ENCODE measurements at regions not wholly inside any gene's neighbourhood (a gene's known extent, or its start where the extent isn't known, plus 50 kb on each side); places are given as distances from the start of the nearest gene placed in this dataset.

DNA sequence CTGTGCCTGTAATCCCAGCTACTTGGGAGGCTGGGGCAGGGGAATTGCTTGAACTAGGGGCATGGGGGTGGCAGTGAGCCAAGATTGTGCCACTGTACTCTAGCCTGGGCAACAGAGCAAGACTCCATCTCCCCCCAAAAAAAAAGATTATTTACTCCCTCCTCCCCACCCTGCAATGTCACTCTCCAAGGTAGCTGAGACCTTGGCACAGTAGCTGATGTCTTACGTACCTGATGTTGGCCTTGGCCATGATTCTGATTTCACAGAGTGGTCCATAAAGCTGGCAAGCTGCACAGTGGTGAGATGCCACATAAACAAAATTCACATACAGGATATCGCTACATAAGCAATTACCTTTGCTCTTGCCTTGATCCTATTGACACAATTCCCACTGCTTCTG lies 108.5 kb downstream of the CAVIN4 start:
- TF ChIP-seq, protein P1, sequence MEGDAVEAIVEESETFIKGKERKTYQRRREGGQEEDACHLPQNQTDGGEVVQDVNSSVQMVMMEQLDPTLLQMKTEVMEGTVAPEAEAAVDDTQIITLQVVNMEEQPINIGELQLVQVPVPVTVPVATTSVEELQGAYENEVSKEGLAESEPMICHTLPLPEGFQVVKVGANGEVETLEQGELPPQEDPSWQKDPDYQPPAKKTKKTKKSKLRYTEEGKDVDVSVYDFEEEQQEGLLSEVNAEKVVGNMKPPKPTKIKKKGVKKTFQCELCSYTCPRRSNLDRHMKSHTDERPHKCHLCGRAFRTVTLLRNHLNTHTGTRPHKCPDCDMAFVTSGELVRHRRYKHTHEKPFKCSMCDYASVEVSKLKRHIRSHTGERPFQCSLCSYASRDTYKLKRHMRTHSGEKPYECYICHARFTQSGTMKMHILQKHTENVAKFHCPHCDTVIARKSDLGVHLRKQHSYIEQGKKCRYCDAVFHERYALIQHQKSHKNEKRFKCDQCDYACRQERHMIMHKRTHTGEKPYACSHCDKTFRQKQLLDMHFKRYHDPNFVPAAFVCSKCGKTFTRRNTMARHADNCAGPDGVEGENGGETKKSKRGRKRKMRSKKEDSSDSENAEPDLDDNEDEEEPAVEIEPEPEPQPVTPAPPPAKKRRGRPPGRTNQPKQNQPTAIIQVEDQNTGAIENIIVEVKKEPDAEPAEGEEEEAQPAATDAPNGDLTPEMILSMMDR (IDR thresholded peaks at IDR 0.05) = no peak
- ATAC-seq (no peak), DNase-seq (no peak)
- Histone ChIP-seq H3K4me3 (no peak overlapping the region), H3K4me1 (no peaks in the 10 kb centered on the region), H3K27ac (no peak overlapping the region), H3K27me3 (no peaks in the 10 kb centered on the region), H3K36me3 (no peaks in the 10 kb centered on the region), H3K9me3 (no peaks in the 10 kb centered on the region)
- intact Hi-C loops (cut with DNase I) = no loop called here

DNA sequence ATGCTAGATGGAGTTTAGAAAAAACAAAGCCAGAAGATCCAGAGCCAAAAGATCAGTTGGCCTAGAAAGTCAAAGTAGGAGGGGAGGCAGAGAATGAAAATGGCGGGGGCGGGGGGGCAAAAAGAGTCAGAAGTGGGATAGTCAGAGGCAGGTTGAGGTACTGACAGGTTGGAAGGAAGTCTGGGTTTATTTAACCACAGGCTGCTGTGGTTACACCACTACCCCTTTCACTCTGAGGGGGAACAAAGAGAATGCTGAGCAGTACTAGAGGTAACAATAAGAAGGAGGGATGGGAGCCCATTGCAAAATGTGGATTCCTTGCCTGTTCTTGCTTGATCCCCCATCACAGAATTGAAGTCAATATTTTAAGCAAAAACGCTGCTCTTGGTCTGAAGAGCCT lies 111.8 kb downstream of the CAVIN4 start:
- Histone ChIP-seq H3K4me3 (no peak overlapping the region), H3K4me1 (no peaks in the 10 kb centered on the region), H3K27me3 (no peaks in the 10 kb centered on the region), H3K36me3 (no peaks in the 10 kb centered on the region), H3K27ac (no peak overlapping the region), H3K9me3 (no peaks in the 10 kb centered on the region)
- ATAC-seq (no peak), DNase-seq (no peak)
- TF ChIP-seq, protein P1 (IDR thresholded peaks at IDR 0.05) = no peak
- intact Hi-C loops (cut with DNase I) = no loop called here

DNA sequence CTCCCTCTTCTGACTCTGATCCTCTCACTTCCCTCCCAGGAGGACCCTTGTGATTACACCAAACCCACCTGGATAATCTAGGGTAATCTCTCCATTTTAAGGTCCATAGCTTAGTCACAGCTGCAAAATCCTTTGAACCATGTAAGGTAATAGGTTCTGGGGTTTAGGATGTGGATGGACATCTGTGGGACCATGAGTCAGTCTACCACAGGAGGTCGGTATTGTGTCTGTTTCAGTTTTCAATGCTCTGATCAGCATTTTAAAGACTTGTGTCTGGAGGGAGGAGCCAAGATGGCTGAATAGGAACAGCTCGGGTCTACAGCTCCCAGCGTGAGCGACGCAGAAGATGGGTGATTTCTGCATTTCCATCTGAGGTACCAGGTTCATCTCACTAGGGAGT lies 112.6 kb downstream of the CAVIN4 start:
- ATAC-seq = no peak
- TF ChIP-seq, protein P1 (IDR thresholded peaks at IDR 0.05) = no peak
- DNase-seq = no peak
- no peaks in the 10 kb centered on the region for H3K27me3 ChIP-seq
- no peaks in the 10 kb centered on the region for H3K36me3 ChIP-seq
- no peak overlapping the region for H3K4me3 ChIP-seq
- H3K9me3 ChIP-seq = no peaks in the 10 kb centered on the region
- intact Hi-C loops (cut with DNase I) = no loop called here
- no peak overlapping the region for H3K27ac ChIP-seq
- no peaks in the 10 kb centered on the region for H3K4me1 ChIP-seq

DNA sequence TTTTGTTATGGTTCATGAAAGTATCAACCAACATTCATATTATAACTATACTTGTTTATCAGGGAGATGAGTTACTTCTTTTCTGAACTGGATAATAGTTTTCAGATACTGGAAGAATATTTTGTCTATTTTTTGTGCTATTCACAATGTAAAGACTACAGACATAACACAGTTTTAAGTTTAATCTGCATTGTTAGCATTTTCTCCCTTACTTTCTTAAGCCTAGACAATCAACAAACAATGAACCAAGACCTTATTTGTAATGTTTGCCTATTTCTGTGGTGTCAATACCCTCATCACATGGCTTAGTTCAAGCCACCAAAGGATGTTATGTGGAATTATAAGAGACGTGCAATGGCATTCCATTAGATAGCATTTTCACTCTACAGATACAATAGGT lies 119.5 kb downstream of the CAVIN4 start:
- Histone ChIP-seq H3K27ac (no peak overlapping the region), H3K9me3 (no peaks in the 10 kb centered on the region), H3K4me3 (no peak overlapping the region), H3K36me3 (no peaks in the 10 kb centered on the region), H3K4me1 (no peaks in the 10 kb centered on the region), H3K27me3 (no peaks in the 10 kb centered on the region)
- DNase-seq (no peak), ATAC-seq (no peak)
- intact Hi-C loops (cut with DNase I) = no loop called here
- TF ChIP-seq, protein P1 (IDR thresholded peaks at IDR 0.05) = no peak

DNA sequence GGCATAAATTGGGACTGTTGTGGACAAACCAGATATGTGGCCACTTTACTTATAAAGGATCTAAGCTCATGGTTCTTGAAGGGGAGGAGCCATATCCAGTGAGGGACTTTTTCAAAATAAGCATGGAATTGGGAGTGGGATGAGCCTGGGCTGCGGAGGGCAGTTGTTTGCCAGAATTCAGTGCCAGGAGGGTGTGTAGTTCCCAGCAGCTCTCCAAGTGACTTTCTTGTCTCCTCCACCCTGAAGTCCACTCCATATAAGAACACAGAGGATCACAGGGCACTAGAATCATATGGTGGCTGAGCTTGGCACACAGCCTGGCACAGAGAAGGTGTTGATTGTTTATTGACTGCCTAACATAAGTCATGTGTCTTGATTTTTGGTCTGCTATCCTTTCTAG lies 121.1 kb downstream of the CAVIN4 start:
- no peak overlapping the region for H3K4me3 ChIP-seq
- no peaks in the 10 kb centered on the region for H3K9me3 ChIP-seq
- TF ChIP-seq, protein P1 (IDR thresholded peaks at IDR 0.05) = no peak
- H3K36me3 ChIP-seq = no peaks in the 10 kb centered on the region
- H3K27ac ChIP-seq = no peak overlapping the region
- ATAC-seq = no peak
- intact Hi-C loops (cut with DNase I) = no loop called here
- DNase-seq = no peak
- H3K4me1 ChIP-seq = no peaks in the 10 kb centered on the region
- no peaks in the 10 kb centered on the region for H3K27me3 ChIP-seq
